ENCODE measurements at regions not wholly inside any gene's neighbourhood (a gene's known extent, or its start where the extent isn't known, plus 50 kb on each side); places are given as distances from the start of the nearest gene placed in this dataset.
A peak's percentile ranks its signal among the peaks of the same experiment; 100 is the strongest.

DNA sequence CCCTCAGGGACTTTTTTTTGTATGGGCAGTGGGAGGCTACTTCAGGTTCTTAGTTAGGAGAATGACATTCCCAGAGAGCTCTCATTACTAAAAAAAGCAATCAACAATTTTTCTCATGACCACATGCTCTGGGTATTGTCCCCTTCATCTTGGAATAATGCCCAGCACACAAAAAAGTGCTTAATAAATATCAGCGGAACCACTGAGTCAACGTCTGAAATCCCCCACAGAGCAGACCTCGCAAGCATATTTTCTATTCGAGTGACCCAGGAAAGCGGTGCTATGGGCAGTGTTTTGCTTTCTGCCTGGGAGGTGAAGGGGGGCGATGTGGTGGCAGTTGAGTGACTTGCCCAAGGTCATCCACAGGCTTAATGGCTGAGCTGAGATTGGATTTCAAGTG lies 493.4 kb upstream of the ZMIZ1 start:
- H3K4me3 ChIP-seq (replicated peaks in 1 of 4; ENCODE audit: control extremely low read depth in 1 of 4, insufficient read depth in 1 of 4, low read depth in 3 of 4, low read length in 4 of 4): no peak overlapping the region
- H3K27ac ChIP-seq (ENCODE audit: insufficient read depth, low read length): no peak overlapping the region
- H3K4me2 ChIP-seq (ENCODE audit: extremely low read depth, insufficient read depth, low read length): no peak overlapping the region
- H4K20me1 ChIP-seq (ENCODE audit: control insufficient read depth, extremely low read depth, insufficient read depth, low read length): no peaks in the 10 kb centered on the region
- H3K9me3 ChIP-seq (ENCODE audit: control insufficient read depth, insufficient read depth, low read depth, low read length): no peaks in the 10 kb centered on the region
- H3K79me2 ChIP-seq (ENCODE audit: control insufficient read depth, insufficient read depth, low read length): no peaks in the 10 kb centered on the region
- H3K9ac ChIP-seq (ENCODE audit: insufficient read depth, low read length): no peak overlapping the region
- no peak for TF ChIP-seq EZH2 (IDR thresholded peaks at IDR 0.05; ENCODE audit: low read length, missing control alignments)
- H3K4me1 ChIP-seq (ENCODE audit: control insufficient read depth, extremely low read depth, insufficient read depth, low read length): no peaks in the 10 kb centered on the region
- DNase-seq (ENCODE audit: low read depth in 2 of 2): peak in 1 of 2 donors; percentile 72
- H2AFZ ChIP-seq (ENCODE audit: low read length): no peak overlapping the region
- no peaks in the 10 kb centered on the region for H3K36me3 ChIP-seq (ENCODE audit: control insufficient read depth, insufficient read depth, low read length)
- H3K27me3 ChIP-seq (ENCODE audit: control insufficient read depth, insufficient read depth, low read length): no peaks in the 10 kb centered on the region

DNA sequence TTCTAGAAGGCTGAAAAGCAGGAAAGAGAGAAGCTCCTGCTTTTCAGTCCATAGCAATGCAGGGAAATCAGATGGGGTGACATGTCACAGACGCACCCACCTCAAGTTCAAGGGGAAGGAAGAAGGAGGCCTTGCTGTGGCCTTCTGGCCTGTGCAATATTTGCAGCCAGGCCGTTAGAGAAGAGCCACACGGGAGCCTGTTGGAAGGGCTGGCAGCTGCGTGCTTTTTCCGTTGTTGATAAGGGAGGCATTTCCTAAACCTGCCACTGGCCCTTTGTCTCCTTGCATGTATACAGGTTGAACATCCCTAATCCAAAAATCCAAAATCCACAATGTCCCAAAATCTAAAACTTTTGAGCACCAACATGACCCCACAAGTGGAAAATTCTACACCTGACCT lies 492.5 kb upstream of the ZMIZ1 start:
- no peak overlapping the region for H2AFZ ChIP-seq (ENCODE audit: low read length)
- no peaks in the 10 kb centered on the region for H4K20me1 ChIP-seq (ENCODE audit: control insufficient read depth, extremely low read depth, insufficient read depth, low read length)
- no peaks in the 10 kb centered on the region for H3K9me3 ChIP-seq (ENCODE audit: control insufficient read depth, insufficient read depth, low read depth, low read length)
- DNase-seq (ENCODE audit: low read depth in 2 of 2): no peak
- H3K4me3 ChIP-seq (replicated peaks in 1 of 4; ENCODE audit: control extremely low read depth in 1 of 4, insufficient read depth in 1 of 4, low read depth in 3 of 4, low read length in 4 of 4): no peak overlapping the region
- TF ChIP-seq, protein P1, sequence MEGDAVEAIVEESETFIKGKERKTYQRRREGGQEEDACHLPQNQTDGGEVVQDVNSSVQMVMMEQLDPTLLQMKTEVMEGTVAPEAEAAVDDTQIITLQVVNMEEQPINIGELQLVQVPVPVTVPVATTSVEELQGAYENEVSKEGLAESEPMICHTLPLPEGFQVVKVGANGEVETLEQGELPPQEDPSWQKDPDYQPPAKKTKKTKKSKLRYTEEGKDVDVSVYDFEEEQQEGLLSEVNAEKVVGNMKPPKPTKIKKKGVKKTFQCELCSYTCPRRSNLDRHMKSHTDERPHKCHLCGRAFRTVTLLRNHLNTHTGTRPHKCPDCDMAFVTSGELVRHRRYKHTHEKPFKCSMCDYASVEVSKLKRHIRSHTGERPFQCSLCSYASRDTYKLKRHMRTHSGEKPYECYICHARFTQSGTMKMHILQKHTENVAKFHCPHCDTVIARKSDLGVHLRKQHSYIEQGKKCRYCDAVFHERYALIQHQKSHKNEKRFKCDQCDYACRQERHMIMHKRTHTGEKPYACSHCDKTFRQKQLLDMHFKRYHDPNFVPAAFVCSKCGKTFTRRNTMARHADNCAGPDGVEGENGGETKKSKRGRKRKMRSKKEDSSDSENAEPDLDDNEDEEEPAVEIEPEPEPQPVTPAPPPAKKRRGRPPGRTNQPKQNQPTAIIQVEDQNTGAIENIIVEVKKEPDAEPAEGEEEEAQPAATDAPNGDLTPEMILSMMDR (conservative IDR thresholded peaks at IDR 0.05 in 1 of 2, IDR thresholded peaks at IDR 0.05 in 1 of 2; ENCODE audit: low read depth in 1 of 2, low read length in 2 of 2): no peak
- TF ChIP-seq EZH2 (IDR thresholded peaks at IDR 0.05; ENCODE audit: low read length, missing control alignments): no peak
- no peaks in the 10 kb centered on the region for H3K27me3 ChIP-seq (ENCODE audit: control insufficient read depth, insufficient read depth, low read length)
- H3K79me2 ChIP-seq (ENCODE audit: control insufficient read depth, insufficient read depth, low read length): no peaks in the 10 kb centered on the region
- H3K9ac ChIP-seq (ENCODE audit: insufficient read depth, low read length): no peak overlapping the region
- no peak overlapping the region for H3K4me2 ChIP-seq (ENCODE audit: extremely low read depth, insufficient read depth, low read length)
- no peaks in the 10 kb centered on the region for H3K4me1 ChIP-seq (ENCODE audit: control insufficient read depth, extremely low read depth, insufficient read depth, low read length)
- no peak overlapping the region for H3K27ac ChIP-seq (ENCODE audit: insufficient read depth, low read length)
- H3K36me3 ChIP-seq (ENCODE audit: control insufficient read depth, insufficient read depth, low read length): no peaks in the 10 kb centered on the region

DNA sequence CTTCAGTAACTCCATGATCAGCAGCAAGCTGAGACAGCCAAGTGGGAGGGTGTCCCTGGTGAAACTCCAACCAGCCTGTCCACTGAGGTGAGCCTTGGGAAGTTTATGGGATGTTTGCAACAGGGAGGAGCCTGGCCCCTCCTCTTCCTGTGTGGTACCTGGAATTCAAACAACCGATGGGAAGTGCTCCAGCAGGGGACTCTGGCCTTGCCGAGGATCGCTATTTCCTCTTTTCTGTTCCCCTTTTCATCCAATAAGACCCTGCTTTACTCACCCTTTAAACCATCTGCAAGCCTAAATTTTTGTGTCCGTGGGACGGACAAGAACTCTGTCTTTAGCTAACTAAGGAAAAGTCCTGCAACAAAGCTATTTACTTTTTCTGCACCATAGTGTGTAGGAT lies 491.1 kb upstream of the ZMIZ1 start:
- no peak overlapping the region for H2AFZ ChIP-seq (ENCODE audit: low read length)
- no peaks in the 10 kb centered on the region for H3K79me2 ChIP-seq (ENCODE audit: control insufficient read depth, insufficient read depth, low read length)
- H3K4me1 ChIP-seq (ENCODE audit: control insufficient read depth, extremely low read depth, insufficient read depth, low read length): no peaks in the 10 kb centered on the region
- no peak for DNase-seq (ENCODE audit: low read depth in 2 of 2)
- no peak overlapping the region for H3K27ac ChIP-seq (ENCODE audit: insufficient read depth, low read length)
- no peaks in the 10 kb centered on the region for H4K20me1 ChIP-seq (ENCODE audit: control insufficient read depth, extremely low read depth, insufficient read depth, low read length)
- H3K9ac ChIP-seq (ENCODE audit: insufficient read depth, low read length): no peak overlapping the region
- no peak overlapping the region for H3K4me2 ChIP-seq (ENCODE audit: extremely low read depth, insufficient read depth, low read length)
- no peaks in the 10 kb centered on the region for H3K36me3 ChIP-seq (ENCODE audit: control insufficient read depth, insufficient read depth, low read length)
- no peak overlapping the region for H3K4me3 ChIP-seq (replicated peaks in 1 of 4; ENCODE audit: control extremely low read depth in 1 of 4, insufficient read depth in 1 of 4, low read depth in 3 of 4, low read length in 4 of 4)
- no peak for TF ChIP-seq EZH2 (IDR thresholded peaks at IDR 0.05; ENCODE audit: low read length, missing control alignments)
- TF ChIP-seq, protein P1 (conservative IDR thresholded peaks at IDR 0.05 in 1 of 2, IDR thresholded peaks at IDR 0.05 in 1 of 2; ENCODE audit: low read depth in 1 of 2, low read length in 2 of 2): no peak
- no peaks in the 10 kb centered on the region for H3K9me3 ChIP-seq (ENCODE audit: control insufficient read depth, insufficient read depth, low read depth, low read length)
- H3K27me3 ChIP-seq (ENCODE audit: control insufficient read depth, insufficient read depth, low read length): peaks cover 3% of the 10 kb centered on the region
